ENCODE measurements at regions not wholly inside any gene's neighbourhood (a gene's known extent, or its start where the extent isn't known, plus 50 kb on each side); places are given as distances from the start of the nearest gene placed in this dataset.

GRCh38 chr2:43149482-43150107 lies 76.8 kb downstream of the ZFP36L2 start:
- TF ChIP-seq CTCF (IDR thresholded peaks at IDR 0.05; ENCODE audit: insufficient read depth, low read length) (no peak), GABPA (IDR thresholded peaks at IDR 0.05; ENCODE audit: low read depth) (no peak)
